RPMI7951 (cell line): ENCODE measurements at regions not wholly inside any gene's neighbourhood (a gene's known extent, or its start where the extent isn't known, plus 50 kb on each side); places are given as distances from the start of the nearest gene placed in this dataset.

Experiments
- DNase-seq: peaks from one replicate; pipeline ENCODE4 v3.0.0-alpha.2; 2012; ENCODE audit warnings: low read depth

DNA sequence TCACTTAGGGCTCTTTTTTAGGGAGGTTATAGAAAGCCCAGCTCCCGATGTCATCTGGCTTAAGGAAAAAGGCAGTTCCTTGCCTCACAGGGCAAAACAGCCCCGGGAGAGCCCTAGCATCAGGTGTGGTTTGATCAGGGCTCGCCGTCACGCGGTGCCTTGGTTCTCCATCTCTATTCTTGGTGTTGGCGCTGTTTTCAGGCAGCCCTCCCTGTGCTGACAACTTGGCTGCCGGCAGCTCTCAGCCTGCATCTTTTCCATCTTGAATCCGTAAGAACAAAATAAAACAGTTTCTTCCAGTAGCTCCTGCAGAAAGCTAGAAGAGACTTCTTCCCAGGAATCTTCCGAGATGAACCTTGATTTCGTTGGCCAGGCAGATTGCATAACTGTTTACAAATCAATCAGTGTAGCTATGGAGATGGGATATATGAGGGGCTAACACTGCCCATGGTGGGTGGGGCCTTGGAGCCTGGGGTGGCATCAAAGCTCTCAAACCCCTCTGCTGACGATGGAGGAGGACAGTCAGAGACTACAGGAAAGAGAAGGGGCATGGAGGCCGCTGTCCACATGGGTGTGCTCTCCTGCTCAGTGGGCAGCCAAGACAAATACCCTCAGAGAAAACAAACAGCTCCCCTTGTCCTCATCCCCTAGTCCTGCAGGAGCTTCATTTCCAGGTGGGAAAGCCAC, 370.7 kb upstream of the C1orf174 start:
- no peak for DNase-seq

DNA sequence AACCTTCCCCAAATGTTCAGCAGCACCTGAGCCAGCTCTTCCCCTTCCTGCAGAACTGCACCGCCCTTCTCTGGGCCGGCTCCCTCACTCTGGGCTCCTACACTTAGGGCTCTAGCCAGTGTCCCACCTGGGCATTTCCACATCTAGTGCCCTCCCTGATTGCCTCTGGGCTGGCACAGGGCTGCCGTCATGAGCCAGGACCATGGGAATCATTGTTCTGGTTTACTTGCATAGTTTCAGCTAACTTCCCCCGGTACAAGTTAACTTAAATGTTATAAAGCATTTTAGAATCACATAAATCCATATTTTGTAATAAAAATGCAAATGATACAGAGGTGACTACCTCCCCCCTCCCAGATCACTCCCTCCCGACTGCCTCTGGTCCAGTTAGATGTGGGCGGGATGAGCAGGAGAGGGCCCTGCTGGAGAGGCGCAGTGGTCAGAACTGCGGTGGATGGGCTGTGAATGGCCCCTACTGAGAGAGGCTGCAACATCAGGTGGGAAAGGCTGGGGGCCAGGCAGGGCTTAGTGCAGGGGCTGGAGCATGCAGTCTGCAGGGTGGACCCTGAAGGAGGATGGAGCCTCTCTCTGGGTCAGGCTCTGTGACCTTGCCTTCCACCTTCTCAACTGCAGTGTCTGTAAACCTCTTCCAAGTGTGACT, 371.4 kb upstream of the C1orf174 start:
- DNase-seq, result no peak

DNA sequence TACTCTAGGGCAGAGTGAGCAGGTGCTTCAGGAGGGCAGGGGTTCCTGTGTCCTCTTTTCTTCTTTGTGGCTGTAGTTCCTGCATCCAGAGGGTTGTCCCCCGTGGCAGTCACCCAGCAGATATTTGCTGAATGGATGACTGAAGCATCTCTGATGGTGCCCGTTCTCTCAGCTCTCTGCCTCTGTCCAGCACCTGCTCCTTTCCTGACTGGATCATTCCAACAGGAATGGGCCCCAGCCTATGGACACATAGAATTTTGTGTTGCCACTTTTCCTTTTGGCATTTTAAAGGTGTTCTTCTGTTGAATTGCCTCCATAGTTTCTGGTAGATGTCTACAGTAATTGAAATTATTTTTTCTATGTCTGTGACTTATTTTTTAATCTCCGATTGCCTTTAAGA, 372.5 kb upstream of the C1orf174 start:
- DNase-seq, result no peak

DNA sequence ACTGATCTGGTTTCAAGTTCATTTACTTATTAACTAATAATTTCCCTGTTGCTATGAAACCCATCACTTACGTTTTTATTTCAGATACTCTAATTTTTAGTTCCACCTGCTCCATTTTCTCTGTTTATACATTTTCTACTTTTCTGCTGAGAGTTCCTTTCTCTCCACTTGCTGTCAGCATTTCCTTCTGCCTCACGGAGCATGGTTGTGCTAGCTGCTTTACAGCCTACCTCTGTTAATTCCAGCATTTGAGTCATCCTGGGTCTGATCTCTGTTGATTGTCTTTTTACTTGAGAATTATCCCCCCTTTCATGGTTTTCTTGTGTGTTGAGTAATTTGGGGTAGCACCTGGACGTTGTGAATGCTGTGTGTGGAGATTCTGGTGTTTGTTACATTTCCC, 373.2 kb upstream of the C1orf174 start:
- DNase-seq, result no peak

DNA sequence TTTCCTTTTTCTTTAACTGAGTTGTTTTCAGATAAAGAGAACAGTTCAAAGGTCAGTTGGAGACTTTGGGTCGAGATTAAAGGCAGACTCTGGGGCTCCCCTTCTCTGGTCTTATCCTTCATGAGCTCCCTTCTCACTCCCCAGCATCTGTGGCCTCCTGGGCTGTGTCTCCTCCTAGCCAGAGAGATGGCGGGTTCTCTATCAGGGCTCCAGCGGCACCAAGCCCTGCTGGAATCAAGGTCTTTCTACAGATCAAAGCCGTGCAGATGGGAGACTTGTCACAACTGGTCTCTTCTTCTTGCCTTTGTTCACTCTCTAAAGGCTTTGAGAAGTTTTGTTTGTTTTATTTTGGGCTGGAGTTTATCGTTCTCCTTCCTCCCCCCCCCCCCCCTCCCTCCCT, 373.7 kb upstream of the C1orf174 start:
- DNase-seq, result no peak

DNA sequence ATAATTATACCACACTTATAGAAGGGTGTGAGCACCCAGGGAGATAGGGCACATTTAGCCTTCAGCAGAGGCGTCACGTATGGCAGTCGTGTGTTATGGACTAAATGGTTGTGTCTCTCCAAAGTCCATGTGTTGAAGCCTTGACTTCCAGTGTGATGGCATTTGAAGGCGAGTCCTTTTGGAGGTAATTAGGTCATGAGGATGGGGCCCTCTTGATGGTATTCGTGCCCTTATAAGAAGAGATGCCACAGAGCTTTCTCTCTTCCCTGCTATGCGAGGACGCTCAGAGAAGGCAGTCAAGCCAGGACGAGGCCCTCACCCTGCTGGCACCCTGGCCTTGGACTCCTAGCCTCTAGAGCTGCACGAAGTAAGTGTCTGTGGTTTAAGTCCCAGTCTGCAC, 375.0 kb upstream of the C1orf174 start:
- DNase-seq, result no peak

DNA sequence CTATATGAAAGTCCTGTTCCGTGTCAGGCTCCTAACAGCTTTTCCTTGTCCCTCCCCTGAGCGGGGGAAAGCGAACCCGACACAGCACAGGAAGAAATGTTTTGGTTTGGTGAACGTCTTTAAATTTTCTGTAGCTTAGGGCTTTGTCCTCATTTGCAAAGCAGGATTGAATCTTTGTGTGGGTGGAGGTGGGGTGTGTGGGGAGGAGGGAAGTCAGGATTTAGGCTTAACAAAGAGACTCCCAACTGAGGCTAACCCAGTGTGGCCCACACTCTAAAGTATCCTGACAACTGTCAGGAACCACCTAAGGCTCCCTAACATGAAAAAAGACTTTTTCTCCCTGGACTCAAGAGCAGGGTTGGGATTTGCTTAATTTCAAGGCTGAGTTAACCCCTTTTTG, 376.2 kb upstream of the C1orf174 start:
- DNase-seq, result no peak

DNA sequence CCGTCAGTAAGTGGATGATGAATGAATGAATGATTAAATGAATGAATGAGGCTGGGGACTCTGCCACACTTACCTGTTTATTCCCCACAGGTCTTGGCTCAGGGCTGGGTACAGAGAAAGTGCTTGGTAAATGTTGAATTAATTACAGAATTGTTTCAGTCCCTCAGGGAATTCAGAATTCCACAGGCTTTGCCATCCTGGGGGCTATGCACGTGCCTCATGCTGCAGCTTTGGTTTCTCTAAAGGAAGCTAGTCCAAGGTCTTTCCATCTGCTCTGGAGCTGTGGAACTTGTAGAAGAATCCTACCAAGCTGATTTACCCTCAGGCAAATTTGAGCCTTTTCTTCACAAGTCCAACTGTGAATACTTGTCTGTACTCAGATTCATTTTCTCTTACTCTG, 376.8 kb upstream of the AJAP1 start:
- DNase-seq, result no peak

DNA sequence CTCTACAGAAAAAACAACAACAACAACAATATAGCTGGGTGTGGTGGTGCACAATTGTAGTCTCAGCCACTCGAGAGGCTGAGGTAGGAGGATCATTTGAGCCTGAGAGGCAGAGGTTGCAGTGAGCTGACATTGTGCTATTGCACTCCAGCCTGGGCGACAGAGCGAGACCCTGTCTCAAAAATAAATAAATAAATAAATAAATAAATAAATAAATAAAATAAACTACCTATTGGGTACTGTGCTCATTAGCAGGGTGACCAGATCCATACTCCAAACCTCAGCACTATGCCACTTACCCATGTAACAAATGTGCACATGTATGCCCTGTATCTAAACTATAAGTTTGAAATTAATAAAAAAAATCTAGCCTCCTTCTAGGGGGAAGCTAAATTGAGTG, 369.4 kb upstream of the AJAP1 start:
- no peak for DNase-seq

DNA sequence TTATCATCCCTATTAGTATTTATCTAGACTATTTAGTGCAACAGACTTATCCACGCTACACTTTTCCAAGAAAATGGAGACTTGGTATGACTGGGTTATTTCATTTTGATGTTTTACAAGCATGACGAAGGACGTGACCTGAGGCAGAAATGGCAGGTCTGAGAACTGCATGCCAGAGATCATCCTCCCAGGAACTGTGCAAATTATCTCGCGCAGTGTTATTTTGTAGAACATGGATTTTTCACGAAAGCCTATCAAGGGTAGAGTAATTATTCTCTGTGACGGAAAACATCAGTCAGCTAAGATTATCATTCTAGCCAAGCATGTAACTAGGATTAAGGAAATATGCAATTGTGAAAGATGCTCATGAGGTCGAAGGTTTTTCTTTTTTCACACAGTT, 361.5 kb upstream of the AJAP1 start:
- no peak for DNase-seq

DNA sequence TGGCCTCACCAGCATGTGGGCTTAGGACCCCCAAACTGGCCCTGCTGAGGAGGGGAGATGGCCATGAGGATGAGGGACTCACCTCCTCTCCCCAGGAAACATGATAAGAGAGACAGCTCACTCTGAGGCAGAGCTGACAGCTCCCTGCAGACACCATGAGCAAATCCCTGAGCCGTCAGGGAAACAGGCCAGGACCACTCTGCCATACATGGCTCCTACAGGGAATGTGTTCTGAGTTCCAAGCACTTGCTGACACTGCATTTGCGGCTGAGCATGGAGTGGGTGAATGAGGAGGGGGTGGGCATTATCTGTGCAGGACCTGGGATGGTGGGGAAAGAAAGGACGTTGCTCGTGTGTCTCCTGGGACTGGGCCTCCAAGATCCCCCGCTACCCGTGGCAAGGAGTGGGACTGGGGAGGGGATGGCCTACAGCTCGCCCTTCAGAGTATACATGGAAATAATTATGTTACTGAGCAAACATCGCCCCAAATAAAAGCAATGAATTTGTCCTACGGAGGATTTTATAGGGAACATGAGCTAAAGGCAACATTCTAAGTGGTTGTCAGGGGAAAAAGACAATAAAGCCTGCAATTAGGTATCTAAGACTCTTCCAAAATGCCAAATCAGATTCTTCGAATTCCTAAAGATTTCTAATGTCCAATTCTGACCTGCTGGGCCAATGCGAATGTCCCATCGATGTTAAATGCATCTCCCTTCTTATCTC, 355.9 kb upstream of the AJAP1 start:
- no peak for DNase-seq

DNA sequence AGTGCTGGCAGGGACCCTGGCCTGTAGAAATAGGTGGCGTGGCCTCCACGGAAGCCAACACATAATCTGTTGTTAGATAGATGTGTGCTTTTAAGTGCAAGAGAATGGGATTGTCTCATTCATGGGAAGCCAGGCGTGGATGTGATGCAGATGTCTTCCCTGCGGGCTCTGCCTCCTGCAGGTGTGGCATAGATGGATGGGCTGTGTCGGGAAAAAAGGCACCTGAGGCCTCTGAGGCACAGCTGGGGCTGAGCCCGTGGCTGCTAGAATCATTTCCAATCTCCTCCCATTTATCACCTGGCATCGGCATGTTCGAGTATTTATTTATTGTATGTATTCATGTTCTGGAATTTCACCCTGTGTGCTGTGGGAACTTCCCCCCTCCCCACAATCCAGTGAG, 353.4 kb upstream of the AJAP1 start:
- no peak for DNase-seq

DNA sequence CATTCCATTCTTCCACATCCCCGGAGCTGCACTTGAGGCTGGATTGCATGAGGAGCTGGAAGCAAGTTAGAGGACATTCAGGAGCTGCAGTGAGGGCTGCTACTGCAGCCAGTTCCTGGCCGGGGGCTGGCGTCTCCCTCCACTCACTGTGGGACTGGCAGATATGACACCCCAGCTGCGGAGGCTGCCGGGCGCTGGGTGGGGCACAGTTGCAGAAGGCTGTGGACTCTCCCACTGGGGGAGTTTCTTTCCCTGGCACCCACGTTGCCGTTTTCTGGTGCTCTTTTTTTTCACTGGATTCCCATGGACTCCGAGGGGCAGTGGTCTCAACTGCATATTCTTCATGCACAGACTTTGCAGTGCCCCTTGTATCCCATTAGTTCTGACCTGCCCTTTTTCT, 351.1 kb upstream of the AJAP1 start:
- no peak for DNase-seq

DNA sequence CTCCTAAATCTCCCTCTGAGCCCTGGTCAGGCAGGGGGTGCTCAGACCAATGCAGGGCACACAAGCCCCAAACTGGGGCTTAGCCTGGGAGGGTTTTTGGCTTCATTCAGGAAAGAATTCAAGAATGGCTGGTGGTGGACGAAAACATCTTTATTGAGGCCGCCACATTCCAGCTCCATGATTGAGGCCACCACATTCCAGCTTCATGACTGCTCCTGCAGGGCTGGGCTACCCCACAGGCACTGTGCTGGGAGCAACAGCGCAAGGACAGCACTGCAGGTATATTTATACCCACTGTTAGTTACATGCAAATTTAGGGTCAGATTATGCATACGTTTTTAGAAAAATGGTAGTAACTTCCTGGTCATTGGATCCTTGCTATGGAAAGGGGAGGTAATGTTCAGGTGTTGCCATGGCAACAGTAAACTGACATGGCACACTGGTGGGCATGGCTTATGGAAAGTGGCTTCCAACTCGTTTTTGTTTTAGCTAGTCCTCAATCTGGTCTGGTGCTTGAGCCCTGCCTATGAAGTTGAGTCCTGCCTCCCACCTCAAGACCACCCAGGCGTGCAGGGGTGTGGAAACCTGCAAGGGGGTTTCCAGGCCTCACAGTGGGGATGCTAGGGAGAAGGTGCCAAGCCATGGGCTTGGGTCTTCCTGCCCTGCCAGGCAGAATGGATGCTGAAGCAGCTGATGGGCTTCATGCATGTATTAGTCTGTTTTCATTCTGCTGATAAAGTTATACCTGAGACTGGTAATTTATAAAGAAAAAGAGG, 348.7 kb upstream of the AJAP1 start:
- DNase-seq, result no peak

DNA sequence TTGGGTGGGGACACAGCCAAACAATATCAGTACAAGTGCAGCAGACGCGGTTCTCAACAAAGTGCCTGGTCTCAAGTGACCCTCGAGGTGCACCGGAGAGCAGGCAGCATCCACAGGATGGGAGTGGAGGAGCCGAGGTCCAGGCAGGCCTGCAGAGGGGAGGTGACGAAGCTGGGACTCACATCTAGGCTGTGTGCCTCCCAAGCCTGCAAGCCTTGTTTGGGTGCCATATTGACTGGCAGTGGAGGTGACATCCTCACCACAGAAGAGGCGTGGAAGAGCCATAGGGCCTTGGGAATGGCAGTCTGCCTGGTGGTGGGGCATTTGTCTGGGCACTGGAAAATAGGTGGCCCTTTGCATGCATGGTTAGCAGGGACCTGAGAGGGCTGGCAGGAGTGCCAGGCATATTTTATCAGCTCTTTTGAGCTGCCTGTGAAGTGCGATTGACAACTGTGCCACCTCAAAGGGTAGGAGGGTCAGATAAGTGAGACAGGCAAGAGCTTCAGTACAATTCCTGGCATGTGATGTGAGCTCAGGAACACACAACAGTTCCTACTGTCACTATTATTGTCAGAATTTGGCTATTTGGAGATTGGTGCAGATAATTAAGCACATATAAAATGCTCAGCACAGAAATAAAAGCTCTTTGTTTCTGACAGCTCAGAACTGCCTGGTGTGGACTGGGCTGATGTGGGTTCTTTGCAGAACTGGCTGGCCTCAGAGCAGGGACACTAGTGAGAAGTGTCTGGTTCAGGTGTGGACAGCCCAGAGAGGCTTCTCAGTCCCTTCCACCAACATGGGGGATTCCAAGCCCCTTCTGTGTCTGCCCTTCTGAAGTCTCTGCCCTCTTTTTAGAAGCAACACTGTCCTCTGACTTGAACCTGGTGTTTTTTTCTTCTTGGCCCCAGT, 347.6 kb upstream of the AJAP1 start:
- no peak for DNase-seq

DNA sequence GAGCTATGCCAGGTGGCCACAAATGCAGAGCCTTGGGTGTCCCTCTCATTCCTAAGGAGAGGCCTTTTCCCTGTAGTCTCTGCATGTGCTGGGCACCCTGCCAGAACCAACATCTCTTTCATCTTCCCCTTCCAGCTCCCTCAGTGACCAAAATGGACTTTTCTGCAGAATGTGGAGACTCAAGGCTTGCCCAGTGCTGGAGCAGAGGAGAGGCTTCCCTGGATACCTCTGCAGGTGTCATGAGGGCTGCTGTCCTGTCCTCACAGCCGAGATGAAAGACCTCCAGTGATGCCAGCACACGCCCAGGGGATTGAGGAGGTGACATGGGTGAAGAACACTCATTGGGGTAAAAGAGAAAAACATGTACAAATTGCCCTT, 347.0 kb upstream of the AJAP1 start:
- DNase-seq, result no peak

DNA sequence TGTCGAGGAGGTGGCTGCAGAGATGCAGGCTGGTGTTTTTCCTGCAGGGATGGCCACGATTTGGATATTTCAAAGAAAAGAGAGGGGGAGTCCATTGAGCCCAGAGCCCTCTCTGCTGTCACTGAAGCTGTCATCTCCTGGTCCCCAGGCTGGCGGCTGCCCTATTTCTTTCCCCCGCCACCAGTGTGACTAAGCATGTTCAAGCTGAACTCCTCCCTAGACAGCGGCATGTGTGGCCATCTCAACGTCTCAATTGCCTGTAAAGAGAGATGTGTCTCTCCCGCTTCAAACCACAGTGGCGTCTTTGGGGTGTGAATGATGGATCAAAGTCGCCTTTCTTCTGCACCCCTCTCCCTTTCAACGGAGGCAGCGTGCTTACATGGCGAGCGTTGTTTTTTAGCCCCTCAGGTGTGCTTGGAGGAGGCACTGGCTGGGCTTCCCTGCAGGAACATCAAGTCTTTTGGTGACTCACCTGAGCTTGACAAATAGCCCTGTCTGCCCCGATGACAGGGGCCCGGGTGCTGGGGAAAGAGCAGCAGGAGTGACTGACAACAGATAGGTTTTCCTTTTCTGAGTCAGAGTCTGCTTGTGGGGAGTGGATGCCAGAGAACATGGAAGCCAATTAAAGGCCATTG, 346.4 kb upstream of the AJAP1 start:
- no peak for DNase-seq

DNA sequence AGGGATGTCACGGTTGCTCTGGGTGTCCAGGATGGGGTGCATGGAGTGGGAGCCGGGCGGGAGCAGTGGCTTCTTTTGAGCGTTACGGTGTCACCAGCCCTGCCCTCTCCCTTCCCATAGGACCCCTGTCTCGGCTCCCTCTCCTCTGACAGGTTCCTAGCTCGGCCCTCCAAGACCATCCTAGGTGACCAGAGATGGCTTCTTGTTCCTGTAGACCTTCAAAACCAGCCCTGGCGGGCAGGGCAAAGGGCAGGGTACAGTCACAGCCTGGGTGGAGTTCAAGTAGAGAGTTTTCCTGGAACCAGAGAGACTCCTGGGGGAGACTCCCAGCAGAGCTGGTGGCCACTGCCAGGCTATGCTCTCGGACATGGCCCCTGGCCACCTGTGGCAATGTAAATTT, 345.6 kb upstream of the AJAP1 start:
- no peak for DNase-seq

DNA sequence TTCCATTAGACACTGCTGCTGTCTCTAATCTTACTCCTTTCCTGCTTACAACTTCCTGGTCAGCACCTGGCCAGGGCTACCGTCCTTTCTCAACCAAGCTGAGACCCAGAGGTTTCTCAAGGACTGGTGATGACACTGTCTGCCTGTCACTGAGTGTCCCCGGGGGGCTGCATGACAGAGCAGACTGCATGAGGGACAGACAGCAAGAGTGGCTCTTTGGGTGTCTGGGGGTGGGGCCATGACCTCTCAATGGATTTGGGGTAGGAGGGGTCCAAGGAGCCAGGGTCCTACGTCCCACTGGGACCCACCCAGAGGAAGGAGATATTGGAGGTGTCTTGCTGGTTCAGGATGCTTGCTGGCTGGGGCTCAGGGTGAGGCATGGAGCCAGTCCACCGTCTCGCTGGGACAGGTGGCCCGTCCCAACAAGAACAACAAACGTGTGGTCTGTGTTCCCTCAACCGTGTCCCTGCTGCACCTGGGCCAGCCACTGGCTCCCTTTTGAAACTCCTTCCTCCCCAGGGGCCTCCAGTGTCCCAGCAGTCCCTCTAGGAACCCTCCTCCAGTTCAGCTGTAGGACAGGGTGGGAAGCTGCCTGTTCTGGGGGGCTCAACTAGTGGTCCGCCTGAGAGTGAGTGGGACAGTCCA, 344.6 kb upstream of the AJAP1 start:
- DNase-seq, result no peak

DNA sequence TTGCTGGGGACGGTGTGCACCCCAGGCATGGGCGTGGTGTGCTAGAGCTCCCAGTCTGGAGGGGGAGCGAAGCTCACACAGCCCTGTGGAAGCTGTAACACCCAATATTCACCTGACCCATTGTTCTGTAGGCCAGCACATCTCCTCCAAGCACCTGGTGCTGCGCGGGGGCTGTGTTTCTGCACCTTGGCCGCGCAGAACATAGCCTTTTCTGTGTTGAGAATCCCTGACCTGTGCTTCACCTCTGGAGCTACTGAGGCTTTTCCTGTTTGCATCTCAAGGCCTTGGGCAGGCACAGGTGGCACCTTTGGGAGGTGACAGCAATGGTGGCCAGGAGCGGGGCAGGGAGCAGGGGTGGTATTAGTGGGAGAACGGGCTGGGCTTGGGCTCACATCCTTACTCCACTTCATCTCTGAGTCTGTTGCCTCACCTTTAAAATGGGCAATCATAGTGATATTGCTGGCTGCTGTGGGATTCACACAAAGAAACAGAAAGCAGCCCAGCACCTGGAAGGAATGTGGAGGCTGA, 343.9 kb upstream of the AJAP1 start:
- no peak for DNase-seq
